H9 (cell line): ENCODE measurements at regions not wholly inside any gene's neighbourhood (a gene's known extent, or its start where the extent isn't known, plus 50 kb on each side); places are given as distances from the start of the nearest gene placed in this dataset.

Experiments used
- DNase-seq: peaks from one replicate; pipeline ENCODE4 v3.0.0-alpha.2; 2017
- H2AFZ ChIP-seq: one replicate; pipeline ENCODE4 v1.6.1; 2013; ENCODE audit warnings: mild to moderate bottlenecking, low read length, control low read depth, moderate library complexity
- H2AK5ac ChIP-seq: 2 replicates; pipeline ENCODE4 v1.6.1; 2013; ENCODE audit warnings: low read length, control low read depth, mixed read lengths; ENCODE audit not compliant: insufficient read length
- H2BK120ac ChIP-seq: one replicate; pipeline ENCODE4 v1.6.1; 2013; ENCODE audit warnings: low read depth, mild to moderate bottlenecking, low read length, control low read depth, inconsistent platforms; ENCODE audit not compliant: poor library complexity, severe bottlenecking
- H2BK12ac ChIP-seq: 2 replicates; pipeline ENCODE4 v1.6.1; 2013; ENCODE audit warnings: low read length, control low read depth, mixed read lengths, low read depth; ENCODE audit not compliant: insufficient read length
- H2BK15ac ChIP-seq: 2 replicates; pipeline ENCODE4 v1.6.1; 2013; ENCODE audit warnings: low read depth, low read length, control low read depth
- H2BK20ac ChIP-seq: one replicate; pipeline ENCODE4 v1.6.1; 2013; ENCODE audit warnings: low read depth, mild to moderate bottlenecking, low read length, control low read depth, inconsistent platforms; ENCODE audit not compliant: poor library complexity, severe bottlenecking
- H2BK5ac ChIP-seq: 2 replicates; pipeline ENCODE4 v1.6.1; 2013; ENCODE audit warnings: low read length, control low read depth, mixed read lengths; ENCODE audit not compliant: insufficient read length
- H3K14ac ChIP-seq: 2 replicates; pipeline ENCODE4 v1.6.1; 2013; ENCODE audit warnings: low read length, control low read depth; ENCODE audit not compliant: insufficient read depth
- H3K18ac ChIP-seq: 2 replicates; pipeline ENCODE4 v1.6.1; 2013; ENCODE audit warnings: low read depth, mild to moderate bottlenecking, mixed read lengths, low read length, control low read depth; ENCODE audit not compliant: insufficient read length
- H3K23ac ChIP-seq: 2 replicates; pipeline ENCODE4 v1.6.1; 2013; ENCODE audit warnings: low read length, control low read depth, mixed read lengths, low read depth; ENCODE audit not compliant: insufficient read length
- H3K23me2 ChIP-seq: 2 replicates; pipeline ENCODE4 v1.6.1; 2013; ENCODE audit warnings: low read depth, mild to moderate bottlenecking, mixed read lengths, low read length, control low read depth; ENCODE audit not compliant: insufficient read length, poor library complexity, severe bottlenecking
- H3K27ac ChIP-seq: 2 replicates; pipeline ENCODE4 v1.5.1; 2013; ENCODE audit warnings: low read length, control low read depth, mixed read lengths, low read depth; ENCODE audit not compliant: insufficient read length
- H3K27me3 ChIP-seq: 2 replicates; pipeline ENCODE4 v1.6.1; 2013; ENCODE audit warnings: low read length, control low read depth, inconsistent platforms; ENCODE audit not compliant: insufficient read depth
- H3K4ac ChIP-seq: 2 replicates; pipeline ENCODE4 v1.6.1; 2013; ENCODE audit warnings: low read depth, mild to moderate bottlenecking, control low read depth, inconsistent platforms, low read length, moderate library complexity
- H3K4me1 ChIP-seq: 2 replicates; pipeline ENCODE4 v1.6.1; 2013; ENCODE audit warnings: low read length, control low read depth, inconsistent platforms; ENCODE audit not compliant: insufficient read depth
- H3K4me2 ChIP-seq: 2 replicates; pipeline ENCODE4 v1.6.1; 2013; ENCODE audit warnings: low read length, control low read depth, mixed read lengths; ENCODE audit not compliant: insufficient read length, insufficient read depth
- H3K56ac ChIP-seq: 2 replicates; pipeline ENCODE4 v1.6.1; 2013; ENCODE audit warnings: low read depth, mild to moderate bottlenecking, mixed read lengths, low read length, control low read depth; ENCODE audit not compliant: insufficient read length
- H3K79me1 ChIP-seq: 2 replicates; pipeline ENCODE4 v1.6.1; 2013; ENCODE audit warnings: low read depth, mild to moderate bottlenecking, moderate library complexity, low read length, control low read depth, inconsistent platforms; ENCODE audit not compliant: insufficient read depth, poor library complexity, severe bottlenecking
- H3K79me2 ChIP-seq: 2 replicates; pipeline ENCODE4 v1.6.1; 2013; ENCODE audit warnings: low read length, control low read depth, inconsistent platforms; ENCODE audit not compliant: insufficient read depth
- H3K9ac ChIP-seq: 2 replicates; pipeline ENCODE4 v1.6.1; 2013; ENCODE audit warnings: low read length, control low read depth, mixed read lengths; ENCODE audit not compliant: insufficient read length; ENCODE audit errors: extremely low read depth
- H3K9me3 ChIP-seq: one replicate; pipeline ENCODE4 v1.6.1; 2013; ENCODE audit warnings: low read depth, low read length, inconsistent platforms; ENCODE audit not compliant: control insufficient read depth
- H3T11ph ChIP-seq: one replicate; pipeline ENCODE4 v1.6.1; 2013; ENCODE audit warnings: mild to moderate bottlenecking, low read length, control low read depth, inconsistent platforms
- H4K20me1 ChIP-seq: one replicate; pipeline ENCODE4 v1.6.1; 2013; ENCODE audit not compliant: control insufficient read depth, insufficient read length, insufficient read depth
- H4K5ac ChIP-seq: 2 replicates; pipeline ENCODE4 v1.6.1; 2013; ENCODE audit warnings: low read depth, mild to moderate bottlenecking, mixed read lengths, low read length, control low read depth; ENCODE audit not compliant: insufficient read length
- H4K8ac ChIP-seq: replicated peaks from 2 replicates; pipeline ENCODE4 v1.6.1; 2013; ENCODE audit warnings: low read length, control low read depth, mixed read lengths, low read depth; ENCODE audit not compliant: insufficient read length
- H4K91ac ChIP-seq: 2 replicates; pipeline ENCODE4 v1.6.1; 2013; ENCODE audit warnings: low read depth, mild to moderate bottlenecking, moderate library complexity, mixed read lengths, low read length, control low read depth; ENCODE audit not compliant: insufficient read length
- H3K27ac Mint-ChIP-seq, 3 experiments: 2 replicates in 2 of 3; 3 replicates in 1 of 3; pipeline ENCODE4 v1.8.0; 2020 to 2021; ENCODE audit warnings: mixed read lengths in 3 of 3, mild to moderate bottlenecking in 1 of 3, moderate library complexity in 1 of 3
- H3K27me3 Mint-ChIP-seq: 2 replicates; pipeline ENCODE4 v1.8.0; 2021; ENCODE audit warnings: low read depth, mild to moderate bottlenecking, moderate library complexity, mixed read lengths
- H3K36me3 Mint-ChIP-seq, 3 experiments: 2 replicates in 2 of 3; 3 replicates in 1 of 3; pipeline ENCODE4 v1.8.0; 2020 to 2021; ENCODE audit warnings: low read depth in 3 of 3, mixed read lengths in 3 of 3; ENCODE audit not compliant: insufficient read depth in 1 of 3
- H3K4me1 Mint-ChIP-seq, 2 experiments: 2 replicates each; pipeline ENCODE4 v1.8.0; 2020; ENCODE audit warnings: mixed read lengths in 2 of 2
- H3K4me3 Mint-ChIP-seq, 2 experiments: 2 replicates in 1 of 2; 3 replicates in 1 of 2; pipeline ENCODE4 v1.8.0; 2020 to 2021; ENCODE audit warnings: mild to moderate bottlenecking in 2 of 2, mixed read lengths in 2 of 2, moderate library complexity in 1 of 2
- H3K9me3 Mint-ChIP-seq, 2 experiments: 2 replicates in 1 of 2; 3 replicates in 1 of 2; pipeline ENCODE4 v1.8.0; 2020; ENCODE audit warnings: mild to moderate bottlenecking in 2 of 2, mixed read lengths in 2 of 2, moderate library complexity in 1 of 2
- CTCF ChIP-seq: fragments of 200-600 bp; sonication (generic); conservative IDR thresholded peaks from 3 replicates; pipeline ENCODE4 v1.8.0; 2021; ENCODE audit warnings: antibody characterized with exemption, mild to moderate bottlenecking
- WGBS: extraction: QIAGEN DNeasy Blood & Tissue Kit; methylation state at CpG from one replicate; pipeline ENCODE4 v1.1.7; 2013; ENCODE audit warnings: missing lambda C conversion rate, low lambda C conversion rate, mixed read lengths; ENCODE audit not compliant: insufficient read length; ENCODE audit errors: extremely low coverage; 5-methylcytosine and 5-hydroxymethylcytosine counted together

GRCh38 chr18:43830947-43831346 lies 553.7 kb upstream of the SYT4 start:
- no peak overlapping the region for H3K23ac ChIP-seq
- no peak overlapping the region for H3K27ac Mint-ChIP-seq
- H3K27me3 ChIP-seq: no peaks in the 10 kb centered on the region
- WGBS: no CpG with 5 or more reads among the region's 6 CpGs
- H3K56ac ChIP-seq: no peak overlapping the region
- no peak overlapping the region for H4K91ac ChIP-seq
- no peak overlapping the region for H3K18ac ChIP-seq
- no peaks in the 10 kb centered on the region for H3K23me2 ChIP-seq
- H2BK15ac ChIP-seq: no peak overlapping the region
- H3K4me1 ChIP-seq: no peaks in the 10 kb centered on the region; the same call in 1 of the 2 replicates
- H3K27me3 Mint-ChIP-seq: no peaks in the 10 kb centered on the region
- H4K20me1 ChIP-seq: no peaks in the 10 kb centered on the region
- H3K9ac ChIP-seq: no peak overlapping the region
- H3K27ac ChIP-seq: no peak overlapping the region
- H3K4me3 Mint-ChIP-seq: no peak overlapping the region
- no peak overlapping the region; the same call in 1 of the 2 replicates for H3K4ac ChIP-seq
- DNase-seq: no peak
- no peak overlapping the region; the same call in 1 of the 2 replicates for H3K14ac ChIP-seq
- H3K9me3 Mint-ChIP-seq: no peaks in the 10 kb centered on the region
- no peaks in the 10 kb centered on the region for H3K79me2 ChIP-seq
- H4K5ac ChIP-seq: no peak overlapping the region
- no peak overlapping the region for H3T11ph ChIP-seq
- no peak overlapping the region for H2AK5ac ChIP-seq
- no peaks in the 10 kb centered on the region for H3K36me3 Mint-ChIP-seq
- H4K8ac ChIP-seq: no peak overlapping the region
- H3K79me1 ChIP-seq: no peaks in the 10 kb centered on the region
- H3K4me1 Mint-ChIP-seq: peaks cover 8 to 11% of the 10 kb centered on the region in 2 experiments
- H2AFZ ChIP-seq: no peak overlapping the region
- H2BK5ac ChIP-seq: no peak overlapping the region
- H2BK12ac ChIP-seq: no peak overlapping the region
- H2BK120ac ChIP-seq: peak overlapping the region; percentile 67
- no peaks in the 10 kb centered on the region for H3K9me3 ChIP-seq
- H3K4me2 ChIP-seq: no peak overlapping the region
- TF ChIP-seq CTCF: no peak
- no peak overlapping the region for H2BK20ac ChIP-seq
